GM12865 (cell line): ENCODE measurements at regions not wholly inside any gene's neighbourhood (a gene's known extent, or its start where the extent isn't known, plus 50 kb on each side); places are given as distances from the start of the nearest gene placed in this dataset.

Experiments used
- DNase-seq: peaks from one replicate; pipeline ENCODE4 v3.0.0; 2010; ENCODE audit warnings: low read depth
- H3K4me3 ChIP-seq: 2 replicates; pipeline ENCODE4 v1.5.1; 2011; ENCODE audit warnings: mild to moderate bottlenecking, low read depth, low read length, control low read depth
- CTCF ChIP-seq: IDR thresholded peaks from 2 replicates; pipeline ENCODE4 v1.5.1; 2011; ENCODE audit warnings: low read length, control low read depth, low read depth, inconsistent platforms; ENCODE audit not compliant: insufficient read depth; ENCODE audit errors: missing control alignments

GRCh38 chr1:212520746-212521145 lies 87.8 kb upstream of the ATF3 start:
- H3K4me3 ChIP-seq, result no peak overlapping the region
- DNase-seq, result no peak
- no peak for TF ChIP-seq CTCF

- H3K4me3 ChIP-seq, result no peak overlapping the region
- no peak for TF ChIP-seq CTCF
- DNase-seq, result no peak
These were observed 83.0 kb upstream of the ATF3 start for GRCh38 chr1:212525479-212526110.

- DNase-seq, result no peak
- TF ChIP-seq CTCF, result no peak
- no peak overlapping the region for H3K4me3 ChIP-seq
These were observed 82.5 kb upstream of the ATF3 start for GRCh38 chr1:212526111-212526491.

- no peak overlapping the region for H3K4me3 ChIP-seq
- TF ChIP-seq CTCF, result no peak
- no peak for DNase-seq
These were observed 80.1 kb upstream of the ATF3 start for GRCh38 chr1:212528501-212528900.

- DNase-seq, result no peak
- H3K4me3 ChIP-seq, result no peak overlapping the region
- TF ChIP-seq CTCF, result no peak
These were observed 79.3 kb upstream of the ATF3 start for GRCh38 chr1:212529211-212529741.

GRCh38 chr1:212531267-212531666 lies 77.3 kb upstream of the ATF3 start:
- no peak overlapping the region for H3K4me3 ChIP-seq
- TF ChIP-seq CTCF, result no peak
- no peak for DNase-seq

GRCh38 chr1:212531796-212532195 lies 76.8 kb upstream of the ATF3 start:
- TF ChIP-seq CTCF, result no peak
- DNase-seq, result no peak
- H3K4me3 ChIP-seq, result no peak overlapping the region
